Stomach (tissue), 8 donors: ENCODE measurements at regions not wholly inside any gene's neighbourhood (a gene's known extent, or its start where the extent isn't known, plus 50 kb on each side); places are given as distances from the start of the nearest gene placed in this dataset.

Source experiments
- DNase-seq, 2 donors: peaks; one replicate each; pipeline versions ENCODE4 v3.0.0 to v3.0.0-alpha.2; 2013 to 2019
- H3K27ac ChIP-seq, 5 donors: fragments of 200-600 bp in 4 of 5; sonication (generic) in 4 of 5; one replicate each; pipeline ENCODE4 v1.5.1; 2013 to 2019; ENCODE audit warnings: mild to moderate bottlenecking in 1 of 5, moderate library complexity in 1 of 5
- H3K27me3 ChIP-seq, 3 donors: fragments of 200-600 bp; sonication (generic); one replicate each; pipeline ENCODE4 v1.5.1; 2017 to 2019; ENCODE audit warnings: mixed run types in 1 of 3
- H3K36me3 ChIP-seq, 4 donors: fragments of 200-600 bp; sonication (generic); 1 replicate in 3 of 4; 2 replicates in 1 of 4; pipeline ENCODE4 v1.5.1; 2016 to 2019
- H3K4me1 ChIP-seq, 4 donors: fragments of 200-600 bp; sonication (generic); one replicate each; pipeline ENCODE4 v1.5.1; 2016 to 2019
- H3K4me3 ChIP-seq, 4 donors: fragments of 200-600 bp; sonication (generic) in 3 of 4; one replicate each; pipeline ENCODE4 v1.5.1; 2016 to 2019; ENCODE audit warnings: mild to moderate bottlenecking in 1 of 4
- H3K9me3 ChIP-seq, 4 donors: fragments of 200-600 bp; sonication (generic); one replicate each; pipeline ENCODE4 v1.5.1; 2016 to 2019
- EP300 ChIP-seq: sonication (generic); formaldehyde crosslinking; IDR thresholded peaks from one replicate; pipeline ENCODE4 v1.6.1; 2017; ENCODE audit warnings: antibody characterized with exemption
- POLR2A ChIP-seq, 4 donors: fragments of 450-650 bp; IDR thresholded peaks; one replicate each; pipeline ENCODE4 v1.6.1; 2016; ENCODE audit warnings: antibody characterized with exemption in 4 of 4, control low read depth in 2 of 4, mild to moderate bottlenecking in 1 of 4, moderate library complexity in 1 of 4
- POLR2AphosphoS5 ChIP-seq, 3 donors: sonication (generic); formaldehyde crosslinking; IDR thresholded peaks; one replicate each; pipeline ENCODE4 v1.6.1; 2016; ENCODE audit warnings: antibody characterized with exemption in 3 of 3
- WGBS, 5 donors: extraction: QIAGEN DNeasy Blood & Tissue Kit in 3 of 5; methylation state at CpG; one replicate each; pipeline versions ENCODE4 v1.1.5 to v1.1.7; 2013 to 2018; 5-methylcytosine and 5-hydroxymethylcytosine counted together
- intact Hi-C: fragments of 100-400 bp; cut with DNase I; formaldehyde crosslinking; loops from one replicate; pipeline ENCODE4 v1.15.1; 2023; ENCODE audit warnings: low total_unique reads
- TF ChIP-seq, protein P1 (sequence below), 7 experiments: fragments of 450-650 bp in 4 of 7; fragments of 200-600 bp in 3 of 7; sonication (generic) in 3 of 7; IDR thresholded peaks; one replicate each; pipeline ENCODE4 v1.5.1; 2016 to 2019; ENCODE audit warnings: antibody characterized with exemption in 7 of 7, control low read depth in 2 of 7, mild to moderate bottlenecking in 1 of 7
- donor health status: healthy with polysubstance abuse.
- donor health status: Bipolar disorder and iron deficiency.
- donor health status: healthy.

DNA sequence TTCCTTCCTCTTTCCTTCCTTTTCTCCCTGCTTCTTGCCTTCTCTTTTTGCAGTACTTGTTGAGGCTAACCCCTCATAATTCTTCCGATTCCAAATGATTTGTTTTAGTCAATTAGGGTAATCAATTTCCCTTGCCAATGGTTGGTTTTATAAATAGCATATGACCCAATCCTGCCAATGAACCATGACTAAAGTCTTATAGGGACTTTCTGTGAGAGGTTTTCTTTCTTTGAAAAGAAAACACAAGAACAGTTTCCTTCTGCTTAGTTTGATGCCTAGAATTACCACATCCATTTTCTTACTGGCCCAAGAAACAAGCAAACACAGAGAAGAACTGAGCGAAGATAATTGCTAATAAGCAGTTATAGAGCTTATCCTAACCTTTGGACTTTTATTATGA lies 292.5 kb upstream of the SATB1 start:
- H3K4me3 ChIP-seq = no peak overlapping the region
- H3K4me1 ChIP-seq = no peaks in the 10 kb centered on the region
- H3K36me3 ChIP-seq = no peaks in the 10 kb centered on the region
- no peaks in the 10 kb centered on the region for H3K9me3 ChIP-seq
- H3K27ac ChIP-seq = no peak overlapping the region
- 57 to 80% (median 74%) methylated on average over 2 of the region's 2 CpGs for WGBS, 5 donors
- intact Hi-C loops = no loop called here
- TF ChIP-seq POLR2AphosphoS5 (IDR thresholded peaks at IDR 0.05) = no peak
- TF ChIP-seq POLR2A (IDR thresholded peaks at IDR 0.05) = no peak
- TF ChIP-seq, protein P1, sequence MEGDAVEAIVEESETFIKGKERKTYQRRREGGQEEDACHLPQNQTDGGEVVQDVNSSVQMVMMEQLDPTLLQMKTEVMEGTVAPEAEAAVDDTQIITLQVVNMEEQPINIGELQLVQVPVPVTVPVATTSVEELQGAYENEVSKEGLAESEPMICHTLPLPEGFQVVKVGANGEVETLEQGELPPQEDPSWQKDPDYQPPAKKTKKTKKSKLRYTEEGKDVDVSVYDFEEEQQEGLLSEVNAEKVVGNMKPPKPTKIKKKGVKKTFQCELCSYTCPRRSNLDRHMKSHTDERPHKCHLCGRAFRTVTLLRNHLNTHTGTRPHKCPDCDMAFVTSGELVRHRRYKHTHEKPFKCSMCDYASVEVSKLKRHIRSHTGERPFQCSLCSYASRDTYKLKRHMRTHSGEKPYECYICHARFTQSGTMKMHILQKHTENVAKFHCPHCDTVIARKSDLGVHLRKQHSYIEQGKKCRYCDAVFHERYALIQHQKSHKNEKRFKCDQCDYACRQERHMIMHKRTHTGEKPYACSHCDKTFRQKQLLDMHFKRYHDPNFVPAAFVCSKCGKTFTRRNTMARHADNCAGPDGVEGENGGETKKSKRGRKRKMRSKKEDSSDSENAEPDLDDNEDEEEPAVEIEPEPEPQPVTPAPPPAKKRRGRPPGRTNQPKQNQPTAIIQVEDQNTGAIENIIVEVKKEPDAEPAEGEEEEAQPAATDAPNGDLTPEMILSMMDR (IDR thresholded peaks at IDR 0.05) = no peak
- no peak for TF ChIP-seq EP300
- no peak for DNase-seq
- H3K27me3 ChIP-seq = no peaks in the 10 kb centered on the region

DNA sequence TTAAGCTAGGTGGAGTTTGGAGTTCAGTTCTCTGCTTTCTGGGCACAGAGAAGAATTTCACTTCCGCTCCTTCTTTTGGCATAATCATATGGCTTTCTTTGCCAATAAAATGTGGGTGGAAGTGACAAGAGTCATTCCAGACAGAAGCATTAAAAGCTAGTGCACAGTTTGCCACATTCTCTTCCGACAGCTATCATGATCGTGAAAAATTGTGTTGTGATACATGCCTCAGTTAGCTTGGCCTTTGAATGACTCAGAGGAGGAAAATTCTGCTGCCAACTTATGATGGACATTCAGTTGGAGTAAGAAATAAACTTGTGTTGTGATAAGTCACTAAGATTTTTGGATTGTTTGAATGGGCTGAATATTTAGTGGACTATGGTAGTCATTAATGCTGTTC lies 291.7 kb upstream of the SATB1 start:
- intact Hi-C loops = no loop called here
- no peak overlapping the region for H3K27ac ChIP-seq
- 83 to 95% (median 90%) methylated on average over 3 of the region's 3 CpGs for WGBS, 5 donors

DNA sequence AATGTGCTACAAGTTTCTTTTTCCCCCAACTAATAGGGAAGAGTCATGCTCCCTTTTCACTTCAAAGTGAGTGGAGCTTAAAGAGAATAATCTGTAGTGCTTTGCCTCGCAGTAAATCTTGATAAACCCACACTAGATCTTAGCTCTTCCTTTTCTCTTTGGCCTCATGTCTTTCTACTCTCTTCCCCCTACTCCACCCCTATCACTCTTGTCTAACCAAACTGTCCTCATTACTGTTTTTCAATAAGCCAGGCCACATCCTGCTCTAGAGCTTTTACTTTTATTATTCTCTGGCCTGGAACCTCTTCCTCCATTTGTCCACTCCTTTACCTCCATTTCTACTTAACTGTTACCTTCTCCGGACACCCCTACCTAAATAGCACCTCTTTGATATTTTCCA lies 291.0 kb upstream of the SATB1 start:
- H3K27me3 ChIP-seq = no peaks in the 10 kb centered on the region
- no peaks in the 10 kb centered on the region for H3K36me3 ChIP-seq
- WGBS, 5 donors = 77 to 87% (median 81%) methylated on average over 2 of the region's 2 CpGs
- H3K4me3 ChIP-seq = no peak overlapping the region
- TF ChIP-seq, protein P1 (IDR thresholded peaks at IDR 0.05) = no peak
- TF ChIP-seq POLR2A (IDR thresholded peaks at IDR 0.05) = no peak
- H3K9me3 ChIP-seq = no peaks in the 10 kb centered on the region
- no peaks in the 10 kb centered on the region for H3K4me1 ChIP-seq
- intact Hi-C loops = no loop called here
- no peak for DNase-seq
- no peak overlapping the region for H3K27ac ChIP-seq

More for the DNA sequence above, 291.7 kb upstream of the SATB1 start:
- DNase-seq = no peak
- no peak overlapping the region for H3K4me3 ChIP-seq
- TF ChIP-seq, protein P1 (IDR thresholded peaks at IDR 0.05) = no peak
- no peak for TF ChIP-seq POLR2A (IDR thresholded peaks at IDR 0.05)
- no peak for TF ChIP-seq EP300
- no peak for TF ChIP-seq POLR2AphosphoS5 (IDR thresholded peaks at IDR 0.05)
- H3K4me1 ChIP-seq = no peaks in the 10 kb centered on the region
- no peaks in the 10 kb centered on the region for H3K9me3 ChIP-seq
- no peaks in the 10 kb centered on the region for H3K27me3 ChIP-seq
- H3K36me3 ChIP-seq = no peaks in the 10 kb centered on the region

DNA sequence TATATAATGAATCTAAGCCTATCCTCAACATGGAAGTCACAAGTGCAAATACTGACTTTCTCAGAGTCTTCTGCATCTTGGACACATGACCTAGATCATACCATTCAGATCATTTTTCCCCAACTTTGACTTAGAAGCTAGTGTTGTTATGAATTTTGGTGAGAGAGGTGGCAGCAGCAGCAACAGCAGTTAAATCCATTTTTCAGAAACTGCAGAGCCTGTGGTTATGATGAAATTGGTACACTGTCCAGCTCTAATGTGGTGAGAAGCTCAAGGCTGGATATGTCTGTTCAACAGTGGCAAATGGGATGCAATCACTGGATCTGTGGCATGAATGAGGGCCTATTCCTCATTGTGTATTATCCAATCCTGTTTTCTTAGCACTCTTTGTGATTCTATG lies 290.1 kb upstream of the SATB1 start:
- H3K9me3 ChIP-seq = no peaks in the 10 kb centered on the region
- intact Hi-C loops = no loop called here
- H3K36me3 ChIP-seq = no peaks in the 10 kb centered on the region
- TF ChIP-seq, protein P1 (IDR thresholded peaks at IDR 0.05) = no peak
- TF ChIP-seq POLR2A (IDR thresholded peaks at IDR 0.05) = no peak
- no peak for TF ChIP-seq EP300
- TF ChIP-seq POLR2AphosphoS5 (IDR thresholded peaks at IDR 0.05) = no peak
- H3K4me3 ChIP-seq = no peak overlapping the region
- no peak overlapping the region for H3K27ac ChIP-seq
- H3K4me1 ChIP-seq = no peaks in the 10 kb centered on the region
- no peak for DNase-seq
- H3K27me3 ChIP-seq = no peaks in the 10 kb centered on the region

DNA sequence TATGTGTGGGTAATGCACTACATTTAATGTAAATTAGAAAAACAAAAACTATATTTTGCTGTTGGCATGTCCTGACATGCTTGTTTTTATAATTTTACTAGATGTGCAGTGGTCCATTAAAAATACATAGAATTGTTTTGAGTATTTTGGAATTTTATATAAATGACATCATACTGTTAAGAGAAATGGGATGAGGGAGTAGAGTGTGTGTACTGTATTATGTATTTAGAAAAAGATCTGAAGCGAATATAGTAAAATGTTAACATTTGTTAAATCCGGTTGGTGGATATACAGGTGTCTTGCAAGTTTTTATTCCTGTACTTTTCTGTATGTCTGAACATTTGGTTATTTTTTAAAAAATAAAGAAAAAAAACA lies 288.4 kb upstream of the SATB1 start:
- H3K27me3 ChIP-seq = no peaks in the 10 kb centered on the region
- no peaks in the 10 kb centered on the region for H3K4me1 ChIP-seq
- no peak overlapping the region for H3K27ac ChIP-seq
- DNase-seq = no peak
- 60 to 96% (median 94%) methylated on average over 2 of the region's 2 CpGs for WGBS, 5 donors
- TF ChIP-seq POLR2A (IDR thresholded peaks at IDR 0.05) (no peak), EP300 (no peak), POLR2AphosphoS5 (IDR thresholded peaks at IDR 0.05) (no peak)
- TF ChIP-seq, protein P1 (IDR thresholded peaks at IDR 0.05) = no peak
- intact Hi-C loops = no loop called here
- no peaks in the 10 kb centered on the region for H3K9me3 ChIP-seq
- H3K36me3 ChIP-seq = no peaks in the 10 kb centered on the region
- no peak overlapping the region for H3K4me3 ChIP-seq
